CD4-positive, alpha-beta T cell treated with Interleukin-10 for 1 hour (primary cell): ENCODE measurements at regions not wholly inside any gene's neighbourhood (a gene's known extent, or its start where the extent isn't known, plus 50 kb on each side); places are given as distances from the start of the nearest gene placed in this dataset.

Experiments used
- DNase-seq: peaks from one replicate; pipeline ENCODE4 v3.0.0-alpha.2; 2020

DNA sequence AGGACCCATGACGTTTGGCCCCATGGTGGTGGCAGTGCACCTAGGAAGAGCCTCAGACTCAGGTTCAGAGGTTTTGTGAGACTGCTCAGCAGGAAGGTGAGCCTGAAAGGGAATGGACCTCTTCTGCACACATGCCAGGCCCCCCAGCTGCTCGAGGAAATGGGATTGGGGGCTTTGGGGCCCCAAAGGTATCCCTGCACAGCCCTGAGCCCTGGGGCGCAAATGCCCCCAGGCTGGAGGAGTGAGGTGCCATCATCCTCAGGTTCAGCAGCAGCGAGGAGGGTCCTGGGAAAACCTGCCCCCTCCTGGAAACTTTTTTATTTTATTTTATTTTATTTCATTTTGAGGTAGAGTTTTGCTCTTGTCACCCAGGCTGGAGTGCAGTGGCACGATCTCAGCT lies 171.8 kb upstream of the MVB12B start:
- no peak for DNase-seq

DNA sequence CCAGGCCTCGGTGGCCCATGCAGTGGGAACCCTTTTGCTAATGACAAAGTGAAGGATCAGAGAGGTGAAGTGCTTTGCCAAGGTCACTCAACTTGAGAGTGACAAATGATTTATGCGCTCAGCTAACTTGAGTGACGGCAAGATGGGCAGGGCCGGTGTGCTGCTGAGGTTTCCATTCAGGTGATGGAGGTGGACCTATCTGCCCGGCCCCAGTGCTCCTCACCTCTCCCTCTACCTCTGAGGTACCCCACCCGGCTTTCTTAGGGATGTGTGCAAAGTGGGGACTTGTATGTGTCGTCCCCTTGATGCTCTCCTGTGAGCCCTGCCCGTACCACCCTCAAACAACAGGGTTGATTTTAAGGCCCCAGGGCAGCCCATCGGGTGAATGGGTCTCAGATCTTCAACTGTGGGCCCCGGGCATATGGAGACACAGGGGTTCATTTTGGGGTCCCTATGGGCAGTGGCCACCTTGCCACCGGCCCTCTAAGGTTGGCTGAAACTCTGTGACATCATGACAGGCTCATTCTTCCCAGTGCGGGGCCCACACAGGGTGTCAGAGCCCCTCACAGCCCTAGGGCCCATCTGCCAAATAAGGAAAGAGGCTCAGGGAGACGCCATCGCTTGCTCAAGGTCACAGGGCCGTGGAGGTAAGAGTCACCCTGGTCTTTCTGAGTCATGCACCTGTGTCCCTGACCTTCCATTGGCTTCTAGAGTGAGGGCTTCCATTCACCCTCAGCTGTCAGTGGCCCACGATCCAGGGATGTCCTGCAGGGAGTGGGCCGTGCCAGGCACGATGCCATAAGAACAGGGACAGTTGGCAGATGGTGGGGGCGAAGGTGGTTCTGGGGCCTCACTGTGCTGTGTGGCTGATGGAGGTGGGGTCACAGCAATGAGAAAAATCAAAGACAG lies 170.6 kb upstream of the MVB12B start:
- no peak for DNase-seq

DNA sequence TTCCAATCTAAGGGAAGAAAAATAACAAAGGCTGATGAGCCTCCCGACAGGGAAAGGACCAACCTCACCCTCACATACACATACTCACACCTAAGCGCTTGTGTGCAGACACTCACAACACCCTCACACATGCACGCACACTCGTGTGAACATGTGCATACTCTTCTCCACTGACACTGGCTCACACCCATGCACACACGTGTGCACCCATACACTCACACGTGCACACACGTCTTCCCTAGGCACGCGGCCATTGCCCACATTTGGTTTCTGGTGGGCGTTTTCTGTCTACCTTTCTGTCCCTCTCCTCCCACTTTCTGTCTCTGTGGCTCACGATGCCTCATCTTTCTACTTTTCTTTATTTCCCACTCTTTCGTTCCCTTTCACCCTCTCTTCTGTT lies 169.7 kb upstream of the MVB12B start:
- no peak for DNase-seq

DNA sequence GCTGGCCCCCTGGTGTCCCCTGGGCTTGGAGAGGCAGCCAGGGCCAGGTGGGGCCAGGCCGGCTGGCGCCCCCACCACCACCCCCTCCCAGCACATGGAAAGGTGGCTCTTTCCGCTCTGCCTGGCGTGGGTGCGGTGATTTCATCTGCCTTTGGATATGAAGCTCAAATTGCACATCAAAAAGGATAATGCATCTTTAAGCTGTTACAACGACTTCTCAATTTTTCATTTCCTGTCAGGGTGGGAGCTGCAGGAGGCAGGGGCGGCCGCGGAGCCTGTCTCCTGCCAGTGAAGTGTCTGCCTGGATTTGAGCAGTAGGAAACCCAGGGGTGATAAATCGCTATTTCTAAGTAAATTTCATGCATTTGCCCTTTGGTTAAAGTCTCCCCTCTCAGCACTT lies 169.2 kb upstream of the MVB12B start:
- DNase-seq = no peak

- DNase-seq = no peak
These were observed 168.6 kb upstream of the MVB12B start for GRCh38 chr9:126157826-126158587.

DNA sequence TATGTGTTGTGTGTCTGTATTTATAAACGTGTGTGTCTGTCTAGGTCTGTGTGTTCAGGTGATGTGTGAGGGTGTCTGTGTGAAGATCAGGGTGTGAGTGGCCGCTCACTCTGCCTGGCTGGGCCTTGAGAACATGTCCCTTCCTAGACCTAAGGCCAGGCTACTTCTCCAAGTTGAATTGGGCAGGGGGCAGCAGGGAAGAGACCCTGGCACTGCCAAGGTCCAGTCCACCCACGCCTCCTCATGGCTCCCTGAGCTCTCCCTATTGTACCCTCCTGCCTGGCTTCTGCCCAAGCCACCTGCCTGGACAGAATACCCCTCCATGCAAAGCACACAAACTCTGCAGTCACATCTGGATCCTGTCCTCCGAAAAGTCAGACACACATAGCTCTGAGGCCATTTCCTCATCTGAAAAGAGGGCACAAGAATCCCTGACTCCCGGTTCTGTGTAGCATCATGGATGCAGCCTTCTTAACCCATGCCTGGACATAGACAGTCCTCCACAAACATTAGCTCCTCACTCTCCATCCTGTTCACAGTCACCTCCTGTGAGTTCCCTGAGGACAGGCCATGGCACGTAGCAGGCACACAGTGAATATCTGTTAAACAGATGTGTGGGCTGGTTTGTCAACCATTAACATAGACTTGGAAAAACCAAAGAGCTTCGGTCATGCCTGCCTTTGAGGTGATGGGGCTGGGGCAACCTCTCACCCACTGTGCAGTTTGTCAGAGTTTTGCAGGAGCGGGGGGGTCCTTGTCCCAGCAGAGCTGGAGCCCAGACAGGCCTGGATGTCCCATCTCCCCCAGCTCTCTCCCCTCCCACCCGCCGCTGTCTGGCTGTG lies 167.8 kb upstream of the MVB12B start:
- DNase-seq = no peak

GRCh38 chr9:126159430-126160060 lies 167.1 kb upstream of the MVB12B start:
- DNase-seq = no peak

GRCh38 chr9:126160067-126160853 lies 166.4 kb upstream of the MVB12B start:
- no peak for DNase-seq

GRCh38 chr9:126160854-126161329 lies 165.7 kb upstream of the MVB12B start:
- no peak for DNase-seq

DNA sequence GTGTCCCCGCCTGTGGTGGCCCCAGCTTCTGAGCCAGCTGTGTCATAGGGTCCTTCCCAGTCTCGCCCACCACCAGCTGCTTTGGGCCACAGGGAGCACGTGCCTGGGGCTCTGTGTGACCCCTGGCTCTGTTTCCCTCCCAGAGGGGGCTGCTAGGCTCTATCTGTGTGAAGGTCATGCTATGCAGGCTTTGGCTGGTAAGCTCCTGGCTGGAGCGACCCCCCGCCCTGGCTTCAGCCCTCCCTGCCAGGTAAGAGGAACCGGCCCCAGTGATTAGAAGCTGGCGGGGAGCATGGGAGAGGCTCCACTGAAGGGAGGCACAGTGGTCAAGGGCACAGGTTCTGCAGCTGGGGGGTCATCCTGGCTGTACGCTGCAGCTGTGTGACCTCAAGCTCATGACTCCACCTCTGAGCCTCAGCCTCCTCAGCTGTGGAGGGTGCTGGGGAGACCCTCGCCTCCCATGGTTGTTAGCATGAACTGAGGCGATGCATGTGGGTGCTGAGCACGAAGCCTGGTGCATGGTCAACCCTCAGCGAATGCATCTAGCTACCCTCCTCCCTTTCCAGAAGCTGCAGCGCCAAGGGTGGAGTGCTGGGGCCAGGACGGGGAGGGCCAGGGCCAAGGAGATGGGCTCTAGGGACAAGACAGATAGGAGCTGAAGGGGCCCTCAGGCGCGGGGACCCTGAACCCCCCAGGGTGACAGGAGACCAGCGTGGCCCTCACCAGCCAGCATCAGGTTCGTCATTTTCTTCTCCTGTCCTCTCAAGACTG lies 163.8 kb upstream of the MVB12B start:
- DNase-seq = no peak

GRCh38 chr9:126164796-126165525 lies 161.7 kb upstream of the MVB12B start:
- no peak for DNase-seq

DNA sequence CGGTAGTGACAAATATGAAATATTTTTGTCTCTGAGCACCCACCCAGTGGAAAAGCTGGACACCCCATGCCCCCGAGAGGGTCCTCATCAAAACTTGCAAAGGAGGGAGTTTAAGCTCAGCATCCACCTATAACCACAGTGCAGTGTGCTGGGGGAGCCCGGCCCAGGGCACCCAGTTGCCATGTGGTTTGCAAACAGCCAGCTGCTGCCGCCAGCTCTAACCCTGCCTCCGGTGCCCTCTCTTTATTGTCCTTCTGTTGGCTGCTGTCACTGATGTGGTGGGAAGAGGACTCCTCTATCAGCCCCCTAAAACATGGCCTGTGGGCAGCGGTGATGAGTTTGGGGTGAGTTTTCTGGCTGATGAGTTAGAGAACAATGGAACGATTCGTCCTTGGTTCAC lies 160.9 kb upstream of the MVB12B start:
- DNase-seq = no peak

- DNase-seq = no peak
These were observed 160.3 kb upstream of the MVB12B start for GRCh38 chr9:126166291-126166690.

DNA sequence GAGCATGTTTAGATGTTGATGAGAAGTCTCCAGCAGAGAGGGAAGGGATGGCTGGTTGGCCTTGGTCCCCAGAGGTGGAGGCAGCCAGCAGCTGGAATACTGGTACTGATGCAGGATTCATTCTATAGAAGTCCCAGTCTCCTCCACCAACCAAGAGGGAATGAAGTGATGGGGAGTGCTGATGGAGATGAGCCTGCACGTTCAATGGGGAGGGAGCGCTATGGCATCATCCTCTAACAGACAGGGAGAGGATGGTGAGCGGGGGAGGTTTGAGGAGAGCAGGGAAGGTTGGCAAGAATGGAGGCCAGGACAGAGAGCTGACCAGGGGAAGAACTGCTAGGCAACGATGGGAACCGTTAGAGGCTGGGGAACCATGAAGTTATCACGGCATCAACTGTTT lies 159.8 kb upstream of the MVB12B start:
- no peak for DNase-seq

GRCh38 chr9:126169736-126170135 lies 156.9 kb upstream of the MVB12B start:
- DNase-seq = no peak

DNA sequence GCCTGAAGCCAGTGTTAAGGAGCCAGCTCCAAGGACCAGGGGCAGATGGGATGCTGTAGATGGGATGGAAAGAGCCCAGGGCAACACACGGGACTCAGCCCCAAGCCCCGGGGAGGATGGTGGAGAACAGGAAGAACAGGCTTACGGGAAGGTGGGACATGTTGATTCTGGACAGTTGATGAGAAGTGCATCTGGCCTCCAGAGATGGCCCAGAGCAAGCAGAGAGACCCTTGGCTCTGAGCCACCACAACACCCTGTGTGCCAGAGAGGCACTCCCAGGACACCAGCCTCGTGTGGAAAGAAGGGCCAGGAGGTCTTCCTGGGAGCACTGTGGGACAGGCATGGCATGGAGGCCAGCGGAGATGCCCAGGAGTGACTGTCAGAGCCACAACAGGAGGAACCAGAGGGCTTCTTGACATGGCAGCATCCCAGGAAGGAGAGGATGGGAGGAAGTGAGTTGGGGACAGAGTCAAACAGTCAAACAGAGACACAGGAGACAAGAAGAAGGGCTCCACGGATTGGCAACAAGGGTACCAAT lies 156.3 kb upstream of the MVB12B start:
- no peak for DNase-seq

GRCh38 chr9:126171641-126172040 lies 155.0 kb upstream of the MVB12B start:
- DNase-seq = no peak

DNA sequence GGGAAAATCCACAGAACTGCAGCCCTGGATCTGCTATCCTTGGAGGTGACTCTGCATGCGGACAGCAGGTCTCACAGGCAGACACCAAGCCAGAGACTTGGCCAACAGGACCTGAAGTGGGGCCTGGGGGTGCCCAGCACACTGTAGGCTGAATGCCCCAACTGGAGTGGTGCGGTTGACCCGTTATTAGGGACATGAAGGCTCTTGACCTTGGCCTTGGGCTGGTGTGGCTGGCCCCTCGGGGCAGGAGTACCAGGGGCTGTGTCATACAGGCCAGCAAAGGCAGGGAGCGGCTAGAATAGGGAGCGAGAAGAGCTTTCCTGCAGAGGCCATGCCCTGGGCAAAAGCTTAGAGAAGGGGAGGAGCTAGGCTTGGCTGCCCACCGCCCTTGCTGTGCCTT lies 153.2 kb upstream of the MVB12B start:
- no peak for DNase-seq

GRCh38 chr9:126173929-126174328 lies 152.7 kb upstream of the MVB12B start:
- no peak for DNase-seq

GRCh38 chr9:126183266-126183665 lies 143.4 kb upstream of the MVB12B start:
- DNase-seq = no peak
